ENCODE measurements at regions not wholly inside any gene's neighbourhood (a gene's known extent, or its start where the extent isn't known, plus 50 kb on each side); places are given as distances from the start of the nearest gene placed in this dataset.

DNA sequence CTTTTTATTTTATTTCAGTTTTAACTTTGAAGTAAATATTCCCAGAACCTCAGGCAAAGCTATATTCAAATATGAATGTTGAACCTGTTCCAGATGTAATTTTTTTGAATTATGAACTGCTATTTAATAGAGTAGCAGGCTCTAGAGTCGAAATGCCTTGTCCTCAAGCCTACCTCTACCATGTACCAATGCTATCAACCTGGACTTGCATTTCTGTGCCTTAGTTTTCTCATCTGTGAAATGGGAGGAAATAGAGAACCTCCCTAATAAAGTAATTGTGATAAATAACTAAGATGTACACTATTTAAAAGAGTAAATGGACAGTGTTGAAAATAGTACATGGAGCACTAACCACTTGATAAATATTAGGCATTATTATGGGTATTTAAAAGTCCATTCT lies 551.6 kb upstream of the JARID2 start:
- TF ChIP-seq, protein P1, sequence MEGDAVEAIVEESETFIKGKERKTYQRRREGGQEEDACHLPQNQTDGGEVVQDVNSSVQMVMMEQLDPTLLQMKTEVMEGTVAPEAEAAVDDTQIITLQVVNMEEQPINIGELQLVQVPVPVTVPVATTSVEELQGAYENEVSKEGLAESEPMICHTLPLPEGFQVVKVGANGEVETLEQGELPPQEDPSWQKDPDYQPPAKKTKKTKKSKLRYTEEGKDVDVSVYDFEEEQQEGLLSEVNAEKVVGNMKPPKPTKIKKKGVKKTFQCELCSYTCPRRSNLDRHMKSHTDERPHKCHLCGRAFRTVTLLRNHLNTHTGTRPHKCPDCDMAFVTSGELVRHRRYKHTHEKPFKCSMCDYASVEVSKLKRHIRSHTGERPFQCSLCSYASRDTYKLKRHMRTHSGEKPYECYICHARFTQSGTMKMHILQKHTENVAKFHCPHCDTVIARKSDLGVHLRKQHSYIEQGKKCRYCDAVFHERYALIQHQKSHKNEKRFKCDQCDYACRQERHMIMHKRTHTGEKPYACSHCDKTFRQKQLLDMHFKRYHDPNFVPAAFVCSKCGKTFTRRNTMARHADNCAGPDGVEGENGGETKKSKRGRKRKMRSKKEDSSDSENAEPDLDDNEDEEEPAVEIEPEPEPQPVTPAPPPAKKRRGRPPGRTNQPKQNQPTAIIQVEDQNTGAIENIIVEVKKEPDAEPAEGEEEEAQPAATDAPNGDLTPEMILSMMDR (IDR thresholded peaks at IDR 0.05; ENCODE audit: low read depth, low read length): no peak
- no peak for DNase-seq (ENCODE audit: low read depth in 2 of 2)

DNA sequence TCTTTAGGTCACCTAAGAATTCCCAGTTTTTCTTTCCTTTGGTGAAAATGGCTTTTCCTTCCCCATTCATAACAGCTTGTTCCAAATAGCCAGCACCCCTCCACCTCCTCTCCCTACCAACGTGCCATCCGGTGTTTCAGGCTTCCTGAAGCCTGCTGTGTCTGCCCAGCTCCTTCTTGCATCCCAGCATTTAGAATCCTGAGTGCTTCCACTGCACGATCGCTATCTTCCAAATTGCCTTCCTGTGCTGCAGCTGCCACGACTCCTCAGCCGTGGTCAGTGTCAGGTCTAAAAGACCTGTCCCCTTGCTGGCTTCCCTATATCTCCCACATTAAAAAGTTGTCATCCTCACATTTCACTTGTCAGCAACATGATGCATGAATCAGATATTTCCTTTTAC lies 550.3 kb upstream of the JARID2 start:
- TF ChIP-seq, protein P1 (IDR thresholded peaks at IDR 0.05; ENCODE audit: low read depth, low read length): no peak
- no peak for DNase-seq (ENCODE audit: low read depth in 2 of 2)

More for the DNA sequence above, 551.6 kb upstream of the JARID2 start:
- H3K4me3 ChIP-seq (replicated peaks in 1 of 2; ENCODE audit: low read depth in 2 of 2, low read length in 2 of 2): no peak overlapping the region

DNA sequence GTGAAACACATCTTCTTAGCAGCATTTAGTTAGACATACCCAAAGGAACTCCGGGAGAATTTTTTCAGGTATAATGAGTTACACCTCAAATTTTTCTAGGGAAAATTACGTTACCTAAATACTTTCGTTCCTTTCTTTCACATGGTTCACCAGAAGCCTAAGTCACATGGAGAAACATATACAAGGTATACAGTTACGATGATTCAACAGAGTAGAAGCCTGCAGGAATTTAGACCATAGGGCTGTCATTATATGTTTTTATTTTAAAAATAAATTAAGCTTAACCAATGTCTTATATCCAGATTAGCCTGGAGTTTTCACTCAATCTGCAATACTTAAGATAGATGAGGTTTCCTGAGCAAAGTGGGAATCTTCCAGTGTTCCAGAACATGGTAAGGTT lies 549.5 kb upstream of the JARID2 start:
- no peak overlapping the region for H3K4me3 ChIP-seq (replicated peaks in 1 of 2; ENCODE audit: low read depth in 2 of 2, low read length in 2 of 2)
- no peak for DNase-seq (ENCODE audit: low read depth in 2 of 2)
- TF ChIP-seq, protein P1 (IDR thresholded peaks at IDR 0.05; ENCODE audit: low read depth, low read length): no peak

More for the DNA sequence above, 550.3 kb upstream of the JARID2 start:
- H3K4me3 ChIP-seq (replicated peaks in 1 of 2; ENCODE audit: low read depth in 2 of 2, low read length in 2 of 2): no peak overlapping the region

DNA sequence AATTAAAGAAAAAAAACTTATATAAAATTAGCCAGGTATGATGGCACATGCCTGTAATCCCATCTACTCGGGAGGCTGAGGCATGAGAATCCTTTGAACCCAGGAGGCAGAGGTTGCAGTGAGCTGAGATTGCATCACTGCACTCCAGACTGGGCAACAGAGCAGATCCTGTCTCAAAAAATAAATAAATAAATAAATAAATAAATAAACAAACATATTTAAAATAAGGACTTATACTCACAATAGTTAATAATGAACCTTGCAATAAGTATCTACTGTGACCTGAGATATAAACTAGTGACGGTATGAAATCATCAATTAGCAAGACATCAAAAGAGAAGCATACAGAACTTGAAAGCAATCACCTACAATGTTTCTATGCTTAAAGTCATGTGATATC lies 548.4 kb upstream of the JARID2 start:
- TF ChIP-seq, protein P1 (IDR thresholded peaks at IDR 0.05; ENCODE audit: low read depth, low read length): no peak
- H3K4me3 ChIP-seq (replicated peaks in 1 of 2; ENCODE audit: low read depth in 2 of 2, low read length in 2 of 2): no peak overlapping the region
- DNase-seq (ENCODE audit: low read depth in 2 of 2): no peak

DNA sequence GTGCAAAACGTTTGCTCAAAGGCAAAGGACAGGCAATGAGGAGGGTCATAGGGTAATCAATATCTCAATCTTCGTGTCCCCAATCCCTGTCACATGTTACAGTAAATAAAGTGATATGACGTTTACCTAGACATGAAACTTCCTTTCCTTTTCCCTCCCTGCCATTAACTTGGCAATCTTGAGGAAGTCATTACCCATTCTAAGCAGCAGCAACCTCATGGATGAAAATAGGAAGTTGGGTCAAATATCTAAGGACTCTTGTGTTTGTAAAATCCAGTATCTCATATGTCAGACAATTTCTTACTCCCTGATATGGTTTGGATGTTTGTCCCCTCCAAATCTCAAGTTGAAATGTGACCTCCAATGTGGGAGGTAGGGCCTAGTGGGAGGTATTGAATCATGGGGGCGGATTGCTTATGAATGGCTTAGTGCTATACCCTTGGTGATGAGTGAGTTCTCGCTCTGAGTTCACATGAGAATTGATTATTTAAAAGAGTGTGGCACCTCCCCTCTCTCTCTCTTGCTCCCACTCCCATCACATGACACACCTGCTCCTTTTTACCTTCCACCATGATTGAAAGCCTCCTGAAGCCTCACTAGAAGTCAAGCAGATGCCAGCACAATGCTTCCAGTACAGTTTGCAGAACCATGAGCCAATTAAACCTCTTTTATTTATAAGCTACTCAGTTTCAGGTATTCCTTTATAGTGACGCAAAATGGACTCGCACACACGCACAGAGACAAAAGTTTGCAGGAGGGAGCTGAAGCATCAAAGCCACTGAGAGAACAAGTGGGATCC lies 545.9 kb upstream of the JARID2 start:
- H3K4me3 ChIP-seq (replicated peaks in 1 of 2; ENCODE audit: low read depth in 2 of 2, low read length in 2 of 2): no peak overlapping the region
- no peak for DNase-seq (ENCODE audit: low read depth in 2 of 2)
- TF ChIP-seq, protein P1 (IDR thresholded peaks at IDR 0.05; ENCODE audit: low read depth, low read length): no peak

DNA sequence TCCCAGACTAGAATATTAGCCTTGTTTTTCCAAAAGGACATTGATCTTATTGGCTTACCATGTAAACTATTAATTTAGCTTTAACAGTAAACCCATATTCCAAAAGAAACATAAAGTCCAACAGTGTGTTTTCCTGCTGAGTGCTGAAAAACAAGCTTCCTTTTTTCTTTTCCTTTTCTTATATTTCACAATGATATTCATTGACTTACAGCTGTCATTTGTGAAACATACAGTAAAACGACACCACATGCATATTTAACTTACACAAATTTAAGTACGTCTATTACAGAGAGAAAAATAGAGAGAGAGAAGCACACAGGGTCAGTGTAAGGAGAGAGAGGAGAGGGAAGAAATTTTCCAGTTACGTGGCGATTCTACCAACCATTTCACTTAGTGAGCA lies 543.9 kb upstream of the JARID2 start:
- TF ChIP-seq, protein P1 (IDR thresholded peaks at IDR 0.05; ENCODE audit: low read depth, low read length): no peak
- DNase-seq (ENCODE audit: low read depth in 2 of 2): no peak
- H3K4me3 ChIP-seq (replicated peaks in 1 of 2; ENCODE audit: low read depth in 2 of 2, low read length in 2 of 2): no peak overlapping the region
